Esophagus squamous epithelium (tissue), 4 donors: ENCODE measurements at regions not wholly inside any gene's neighbourhood (a gene's known extent, or its start where the extent isn't known, plus 50 kb on each side); places are given as distances from the start of the nearest gene placed in this dataset.

ENCODE experiments used
- CTCF ChIP-seq, 6 experiments: fragments of 450-650 bp in 4 of 6; fragments of 200-600 bp in 2 of 6; sonication (generic) in 2 of 6; IDR thresholded peaks; one replicate each; pipeline ENCODE4 v1.5.1; 2016 to 2019; ENCODE audit warnings: antibody characterized with exemption in 6 of 6, mild to moderate bottlenecking in 4 of 6, moderate library complexity in 4 of 6
- POLR2A ChIP-seq, 4 donors: fragments of 450-650 bp; IDR thresholded peaks; one replicate each; pipeline ENCODE4 v1.6.1; 2017; ENCODE audit warnings: antibody characterized with exemption in 4 of 4, mild to moderate bottlenecking in 4 of 4, moderate library complexity in 3 of 4

- no peak for TF ChIP-seq CTCF (IDR thresholded peaks at IDR 0.05)
- TF ChIP-seq POLR2A (IDR thresholded peaks at IDR 0.05): no peak
Observed at GRCh38 chr10:107579970-107580369, 415.5 kb upstream of the SORCS1 start.
